ENCODE measurements at regions not wholly inside any gene's neighbourhood (a gene's known extent, or its start where the extent isn't known, plus 50 kb on each side); places are given as distances from the start of the nearest gene placed in this dataset.

DNA sequence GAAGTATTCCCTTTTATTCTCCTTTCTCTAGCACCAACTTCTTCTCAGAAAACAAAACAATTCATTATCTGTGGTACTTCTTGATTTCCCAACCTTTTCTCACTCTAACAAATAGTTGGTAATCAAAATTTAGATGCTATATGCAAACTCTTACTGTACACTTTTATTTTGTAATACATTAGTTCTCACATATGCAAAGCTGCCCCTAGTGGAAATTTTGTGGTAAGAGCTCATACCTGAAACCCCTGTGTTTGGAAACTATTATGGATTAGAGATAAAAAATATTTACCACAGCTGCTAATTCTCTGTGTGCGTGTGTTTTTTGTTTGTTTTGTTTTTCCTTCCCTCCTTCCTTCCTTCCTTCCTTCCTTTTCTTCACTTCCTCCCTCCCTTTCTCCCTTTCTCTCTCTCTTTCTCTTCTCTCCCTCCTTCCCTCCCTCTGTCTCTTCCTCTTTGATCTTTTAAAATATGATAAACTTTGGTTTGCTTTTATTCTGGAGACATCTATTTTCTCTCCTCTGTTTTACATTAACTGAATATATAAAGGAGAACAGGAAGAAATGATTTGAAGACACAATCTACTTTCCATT, 537.4 kb downstream of the SLITRK6 start:
- DNase-seq (ENCODE audit: low spot score), result no peak
- in situ Hi-C loops (cut with MboI; ENCODE audit: low sequenced_read_pairs, unreplicated experiment), result no loop called here
- TF ChIP-seq, protein P1, sequence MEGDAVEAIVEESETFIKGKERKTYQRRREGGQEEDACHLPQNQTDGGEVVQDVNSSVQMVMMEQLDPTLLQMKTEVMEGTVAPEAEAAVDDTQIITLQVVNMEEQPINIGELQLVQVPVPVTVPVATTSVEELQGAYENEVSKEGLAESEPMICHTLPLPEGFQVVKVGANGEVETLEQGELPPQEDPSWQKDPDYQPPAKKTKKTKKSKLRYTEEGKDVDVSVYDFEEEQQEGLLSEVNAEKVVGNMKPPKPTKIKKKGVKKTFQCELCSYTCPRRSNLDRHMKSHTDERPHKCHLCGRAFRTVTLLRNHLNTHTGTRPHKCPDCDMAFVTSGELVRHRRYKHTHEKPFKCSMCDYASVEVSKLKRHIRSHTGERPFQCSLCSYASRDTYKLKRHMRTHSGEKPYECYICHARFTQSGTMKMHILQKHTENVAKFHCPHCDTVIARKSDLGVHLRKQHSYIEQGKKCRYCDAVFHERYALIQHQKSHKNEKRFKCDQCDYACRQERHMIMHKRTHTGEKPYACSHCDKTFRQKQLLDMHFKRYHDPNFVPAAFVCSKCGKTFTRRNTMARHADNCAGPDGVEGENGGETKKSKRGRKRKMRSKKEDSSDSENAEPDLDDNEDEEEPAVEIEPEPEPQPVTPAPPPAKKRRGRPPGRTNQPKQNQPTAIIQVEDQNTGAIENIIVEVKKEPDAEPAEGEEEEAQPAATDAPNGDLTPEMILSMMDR (IDR thresholded peaks at IDR 0.05; ENCODE audit: borderline replicate concordance, control extremely low read depth, extremely low read depth, insufficient read depth, missing control alignments), result no peak

DNA sequence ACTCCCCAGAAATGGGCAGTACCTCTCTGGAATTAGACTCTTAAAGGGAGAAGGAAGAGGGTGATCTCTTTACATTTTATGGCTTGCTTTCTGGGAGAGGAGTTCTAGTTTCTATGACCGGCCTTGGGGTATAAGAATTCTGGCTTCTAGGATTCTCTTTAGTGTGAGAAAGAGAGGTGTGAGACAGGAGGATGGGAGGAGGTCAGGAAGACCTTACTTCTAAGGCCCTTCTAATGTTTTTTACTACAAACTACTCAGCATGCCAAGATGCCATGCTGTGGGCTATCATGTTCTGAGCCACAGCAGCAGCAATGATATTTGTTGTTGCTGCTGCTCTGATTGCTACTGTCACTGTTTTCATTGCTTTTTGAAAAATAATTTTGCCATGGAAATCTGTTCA, 538.3 kb downstream of the SLITRK6 start:
- in situ Hi-C loops (cut with MboI; ENCODE audit: low sequenced_read_pairs, unreplicated experiment), result no loop called here
- TF ChIP-seq, protein P1 (IDR thresholded peaks at IDR 0.05; ENCODE audit: borderline replicate concordance, control extremely low read depth, extremely low read depth, insufficient read depth, missing control alignments), result no peak
- DNase-seq (ENCODE audit: low spot score), result no peak

DNA sequence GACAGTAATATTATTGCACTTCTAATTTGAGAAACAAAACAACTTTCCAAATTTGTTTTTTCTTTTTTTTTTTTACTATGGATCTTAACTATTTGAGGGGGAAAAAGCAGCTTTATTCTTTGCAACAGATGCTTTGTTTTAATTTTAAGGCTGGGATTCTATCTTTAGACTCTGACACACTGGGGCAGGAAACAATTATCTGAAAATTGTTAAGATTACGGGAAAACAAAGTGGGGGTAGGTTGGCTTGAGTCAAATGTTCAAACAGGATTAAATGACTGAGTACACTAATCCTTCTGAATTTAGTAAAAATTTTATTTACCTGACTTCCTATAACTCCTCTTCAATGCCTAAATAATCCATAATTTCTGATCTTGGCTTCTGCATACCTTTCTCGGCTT, 543.2 kb downstream of the SLITRK6 start:
- no peak for DNase-seq (ENCODE audit: low spot score)
- TF ChIP-seq, protein P1 (IDR thresholded peaks at IDR 0.05; ENCODE audit: borderline replicate concordance, control extremely low read depth, extremely low read depth, insufficient read depth, missing control alignments), result no peak
- in situ Hi-C loops (cut with MboI; ENCODE audit: low sequenced_read_pairs, unreplicated experiment), result no loop called here

DNA sequence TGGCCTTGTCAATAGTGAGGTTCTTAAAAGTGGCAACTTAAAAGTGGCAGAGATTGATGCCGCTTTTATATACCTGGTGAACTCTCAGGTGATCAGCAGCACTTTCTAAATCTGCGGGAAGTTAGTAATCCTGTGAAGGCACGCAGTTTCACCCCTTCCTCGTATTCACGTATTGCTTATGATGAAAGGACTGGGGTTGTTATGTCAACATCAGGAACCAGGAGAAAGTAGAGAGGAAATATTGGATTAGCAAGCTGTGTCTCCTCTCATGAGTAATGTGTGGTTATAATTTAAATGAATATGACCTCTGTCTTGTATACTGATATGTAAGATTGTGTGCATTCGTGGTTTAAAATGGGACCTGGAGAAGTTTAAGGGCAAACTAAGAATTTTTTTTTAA, 544.6 kb downstream of the SLITRK6 start:
- no peak for DNase-seq (ENCODE audit: low spot score)
- in situ Hi-C loops (cut with MboI; ENCODE audit: low sequenced_read_pairs, unreplicated experiment), result no loop called here
- TF ChIP-seq, protein P1 (IDR thresholded peaks at IDR 0.05; ENCODE audit: borderline replicate concordance, control extremely low read depth, extremely low read depth, insufficient read depth, missing control alignments), result no peak

DNA sequence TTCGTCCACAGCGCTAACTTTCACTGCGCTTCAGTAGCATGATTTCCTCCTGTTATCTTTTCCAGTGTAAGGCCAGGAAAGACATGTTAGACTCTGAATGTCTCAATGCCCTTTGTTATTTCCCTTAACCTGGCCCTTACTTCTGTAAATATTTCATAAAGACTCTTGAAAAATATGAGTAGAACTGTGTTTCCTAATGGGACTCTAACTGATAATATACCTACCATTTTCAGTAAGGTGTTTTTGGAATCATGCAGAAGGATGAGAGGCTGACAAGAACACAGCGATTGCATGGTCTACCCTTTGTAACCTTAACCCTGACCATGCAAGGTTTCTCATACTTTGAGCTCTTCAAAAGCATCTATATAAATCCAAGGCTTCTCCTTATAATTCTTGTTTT, 550.1 kb downstream of the SLITRK6 start:
- TF ChIP-seq, protein P1 (IDR thresholded peaks at IDR 0.05; ENCODE audit: borderline replicate concordance, control extremely low read depth, extremely low read depth, insufficient read depth, missing control alignments), result no peak
- in situ Hi-C loops (cut with MboI; ENCODE audit: low sequenced_read_pairs, unreplicated experiment), result no loop called here
- DNase-seq (ENCODE audit: low spot score), result no peak

DNA sequence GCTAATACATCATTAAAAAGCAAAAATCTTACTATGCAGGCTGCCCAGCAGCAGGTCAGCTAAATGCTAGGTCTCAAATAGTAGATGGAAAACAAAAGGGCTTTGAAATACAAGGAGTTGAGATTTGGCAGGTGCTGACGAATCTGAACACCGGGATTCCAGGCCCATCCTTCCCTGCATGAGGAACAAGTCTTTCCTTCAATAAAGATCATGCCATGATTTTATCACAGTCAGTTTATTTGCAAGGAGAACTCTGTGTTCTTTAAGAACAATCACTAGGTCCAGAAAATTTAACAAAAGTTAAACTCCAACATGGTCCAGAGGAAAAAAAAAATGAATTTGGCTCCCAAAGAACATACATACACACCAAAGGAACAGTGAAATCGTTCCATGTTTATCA, 551.4 kb downstream of the SLITRK6 start:
- in situ Hi-C loops (cut with MboI; ENCODE audit: low sequenced_read_pairs, unreplicated experiment), result no loop called here
- TF ChIP-seq, protein P1 (IDR thresholded peaks at IDR 0.05; ENCODE audit: borderline replicate concordance, control extremely low read depth, extremely low read depth, insufficient read depth, missing control alignments), result no peak
- no peak for DNase-seq (ENCODE audit: low spot score)

All from GM13976 (cell line).